ENCODE measurements at regions not wholly inside any gene's neighbourhood (a gene's known extent, or its start where the extent isn't known, plus 50 kb on each side); places are given as distances from the start of the nearest gene placed in this dataset.

DNA sequence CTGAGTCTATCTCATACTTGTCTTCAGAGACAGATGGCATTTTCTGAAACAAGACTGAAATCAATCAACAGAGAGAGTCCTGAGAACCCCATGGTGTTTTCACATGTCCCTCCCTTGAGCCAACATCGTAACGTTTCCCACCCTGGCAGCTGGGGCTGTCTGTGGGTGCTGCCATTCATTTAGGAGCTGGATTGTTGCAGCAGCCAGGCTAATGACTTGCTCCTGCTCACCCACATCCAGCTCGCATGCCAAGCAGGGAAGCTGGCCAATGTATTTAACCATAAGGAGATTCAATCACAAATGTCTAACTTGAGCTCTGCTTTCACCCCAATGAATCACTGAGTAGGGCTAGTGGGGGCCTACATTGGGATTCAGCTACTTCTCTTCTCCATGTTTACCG lies 146.1 kb downstream of the ADRA2A start:
- no peak for DNase-seq (ENCODE audit: low spot score)
- Histone ChIP-seq H3K4me2 (no peak overlapping the region), H3F3A (replicated peaks; ENCODE audit: low read depth) (no peaks in the 10 kb centered on the region), H3K27me3 (ENCODE audit: insufficient read depth) (no peaks in the 10 kb centered on the region), H3K79me2 (replicated peaks; ENCODE audit: insufficient read depth) (no peaks in the 10 kb centered on the region), H3K27ac (ENCODE audit: low read depth) (no peak overlapping the region), H3K9me2 (ENCODE audit: insufficient read depth) (no peaks in the 10 kb centered on the region), H3K4me1 (ENCODE audit: insufficient read depth) (no peaks in the 10 kb centered on the region), H4K20me1 (replicated peaks; ENCODE audit: insufficient read depth) (no peaks in the 10 kb centered on the region), H3K36me3 (ENCODE audit: insufficient read depth) (no peaks in the 10 kb centered on the region), H2AFZ (no peak overlapping the region), H3K4me3 (no peak overlapping the region)
- Mint-ChIP-seq H3K4me1 (peaks cover 5% of the 10 kb centered on the region), H3K27ac (no peak overlapping the region), H3K9me3 (peaks cover 11% of the 10 kb centered on the region), H3K27me3 (ENCODE audit: insufficient read depth, low read depth, poor library complexity) (peaks cover 6% of the 10 kb centered on the region), H3K4me3 (no peak overlapping the region), H3K36me3 (ENCODE audit: low read depth) (no peaks in the 10 kb centered on the region; the same call in 2 of the 3 replicates)
- TF ChIP-seq STAT1 (IDR thresholded peaks at IDR 0.05; ENCODE audit: unreplicated experiment): no peak
- TF ChIP-seq POLR2AphosphoS5 (IDR thresholded peaks at IDR 0.05; ENCODE audit: low read depth): no peak
- TF ChIP-seq, protein P1, sequence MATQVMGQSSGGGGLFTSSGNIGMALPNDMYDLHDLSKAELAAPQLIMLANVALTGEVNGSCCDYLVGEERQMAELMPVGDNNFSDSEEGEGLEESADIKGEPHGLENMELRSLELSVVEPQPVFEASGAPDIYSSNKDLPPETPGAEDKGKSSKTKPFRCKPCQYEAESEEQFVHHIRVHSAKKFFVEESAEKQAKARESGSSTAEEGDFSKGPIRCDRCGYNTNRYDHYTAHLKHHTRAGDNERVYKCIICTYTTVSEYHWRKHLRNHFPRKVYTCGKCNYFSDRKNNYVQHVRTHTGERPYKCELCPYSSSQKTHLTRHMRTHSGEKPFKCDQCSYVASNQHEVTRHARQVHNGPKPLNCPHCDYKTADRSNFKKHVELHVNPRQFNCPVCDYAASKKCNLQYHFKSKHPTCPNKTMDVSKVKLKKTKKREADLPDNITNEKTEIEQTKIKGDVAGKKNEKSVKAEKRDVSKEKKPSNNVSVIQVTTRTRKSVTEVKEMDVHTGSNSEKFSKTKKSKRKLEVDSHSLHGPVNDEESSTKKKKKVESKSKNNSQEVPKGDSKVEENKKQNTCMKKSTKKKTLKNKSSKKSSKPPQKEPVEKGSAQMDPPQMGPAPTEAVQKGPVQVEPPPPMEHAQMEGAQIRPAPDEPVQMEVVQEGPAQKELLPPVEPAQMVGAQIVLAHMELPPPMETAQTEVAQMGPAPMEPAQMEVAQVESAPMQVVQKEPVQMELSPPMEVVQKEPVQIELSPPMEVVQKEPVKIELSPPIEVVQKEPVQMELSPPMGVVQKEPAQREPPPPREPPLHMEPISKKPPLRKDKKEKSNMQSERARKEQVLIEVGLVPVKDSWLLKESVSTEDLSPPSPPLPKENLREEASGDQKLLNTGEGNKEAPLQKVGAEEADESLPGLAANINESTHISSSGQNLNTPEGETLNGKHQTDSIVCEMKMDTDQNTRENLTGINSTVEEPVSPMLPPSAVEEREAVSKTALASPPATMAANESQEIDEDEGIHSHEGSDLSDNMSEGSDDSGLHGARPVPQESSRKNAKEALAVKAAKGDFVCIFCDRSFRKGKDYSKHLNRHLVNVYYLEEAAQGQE (IDR thresholded peaks at IDR 0.05; ENCODE audit: unreplicated experiment): no peak
- TF ChIP-seq, protein P2, sequence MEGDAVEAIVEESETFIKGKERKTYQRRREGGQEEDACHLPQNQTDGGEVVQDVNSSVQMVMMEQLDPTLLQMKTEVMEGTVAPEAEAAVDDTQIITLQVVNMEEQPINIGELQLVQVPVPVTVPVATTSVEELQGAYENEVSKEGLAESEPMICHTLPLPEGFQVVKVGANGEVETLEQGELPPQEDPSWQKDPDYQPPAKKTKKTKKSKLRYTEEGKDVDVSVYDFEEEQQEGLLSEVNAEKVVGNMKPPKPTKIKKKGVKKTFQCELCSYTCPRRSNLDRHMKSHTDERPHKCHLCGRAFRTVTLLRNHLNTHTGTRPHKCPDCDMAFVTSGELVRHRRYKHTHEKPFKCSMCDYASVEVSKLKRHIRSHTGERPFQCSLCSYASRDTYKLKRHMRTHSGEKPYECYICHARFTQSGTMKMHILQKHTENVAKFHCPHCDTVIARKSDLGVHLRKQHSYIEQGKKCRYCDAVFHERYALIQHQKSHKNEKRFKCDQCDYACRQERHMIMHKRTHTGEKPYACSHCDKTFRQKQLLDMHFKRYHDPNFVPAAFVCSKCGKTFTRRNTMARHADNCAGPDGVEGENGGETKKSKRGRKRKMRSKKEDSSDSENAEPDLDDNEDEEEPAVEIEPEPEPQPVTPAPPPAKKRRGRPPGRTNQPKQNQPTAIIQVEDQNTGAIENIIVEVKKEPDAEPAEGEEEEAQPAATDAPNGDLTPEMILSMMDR (conservative IDR thresholded peaks at IDR 0.05; ENCODE audit: low read depth in 2 of 2): no peak
- TF ChIP-seq, protein P3, sequence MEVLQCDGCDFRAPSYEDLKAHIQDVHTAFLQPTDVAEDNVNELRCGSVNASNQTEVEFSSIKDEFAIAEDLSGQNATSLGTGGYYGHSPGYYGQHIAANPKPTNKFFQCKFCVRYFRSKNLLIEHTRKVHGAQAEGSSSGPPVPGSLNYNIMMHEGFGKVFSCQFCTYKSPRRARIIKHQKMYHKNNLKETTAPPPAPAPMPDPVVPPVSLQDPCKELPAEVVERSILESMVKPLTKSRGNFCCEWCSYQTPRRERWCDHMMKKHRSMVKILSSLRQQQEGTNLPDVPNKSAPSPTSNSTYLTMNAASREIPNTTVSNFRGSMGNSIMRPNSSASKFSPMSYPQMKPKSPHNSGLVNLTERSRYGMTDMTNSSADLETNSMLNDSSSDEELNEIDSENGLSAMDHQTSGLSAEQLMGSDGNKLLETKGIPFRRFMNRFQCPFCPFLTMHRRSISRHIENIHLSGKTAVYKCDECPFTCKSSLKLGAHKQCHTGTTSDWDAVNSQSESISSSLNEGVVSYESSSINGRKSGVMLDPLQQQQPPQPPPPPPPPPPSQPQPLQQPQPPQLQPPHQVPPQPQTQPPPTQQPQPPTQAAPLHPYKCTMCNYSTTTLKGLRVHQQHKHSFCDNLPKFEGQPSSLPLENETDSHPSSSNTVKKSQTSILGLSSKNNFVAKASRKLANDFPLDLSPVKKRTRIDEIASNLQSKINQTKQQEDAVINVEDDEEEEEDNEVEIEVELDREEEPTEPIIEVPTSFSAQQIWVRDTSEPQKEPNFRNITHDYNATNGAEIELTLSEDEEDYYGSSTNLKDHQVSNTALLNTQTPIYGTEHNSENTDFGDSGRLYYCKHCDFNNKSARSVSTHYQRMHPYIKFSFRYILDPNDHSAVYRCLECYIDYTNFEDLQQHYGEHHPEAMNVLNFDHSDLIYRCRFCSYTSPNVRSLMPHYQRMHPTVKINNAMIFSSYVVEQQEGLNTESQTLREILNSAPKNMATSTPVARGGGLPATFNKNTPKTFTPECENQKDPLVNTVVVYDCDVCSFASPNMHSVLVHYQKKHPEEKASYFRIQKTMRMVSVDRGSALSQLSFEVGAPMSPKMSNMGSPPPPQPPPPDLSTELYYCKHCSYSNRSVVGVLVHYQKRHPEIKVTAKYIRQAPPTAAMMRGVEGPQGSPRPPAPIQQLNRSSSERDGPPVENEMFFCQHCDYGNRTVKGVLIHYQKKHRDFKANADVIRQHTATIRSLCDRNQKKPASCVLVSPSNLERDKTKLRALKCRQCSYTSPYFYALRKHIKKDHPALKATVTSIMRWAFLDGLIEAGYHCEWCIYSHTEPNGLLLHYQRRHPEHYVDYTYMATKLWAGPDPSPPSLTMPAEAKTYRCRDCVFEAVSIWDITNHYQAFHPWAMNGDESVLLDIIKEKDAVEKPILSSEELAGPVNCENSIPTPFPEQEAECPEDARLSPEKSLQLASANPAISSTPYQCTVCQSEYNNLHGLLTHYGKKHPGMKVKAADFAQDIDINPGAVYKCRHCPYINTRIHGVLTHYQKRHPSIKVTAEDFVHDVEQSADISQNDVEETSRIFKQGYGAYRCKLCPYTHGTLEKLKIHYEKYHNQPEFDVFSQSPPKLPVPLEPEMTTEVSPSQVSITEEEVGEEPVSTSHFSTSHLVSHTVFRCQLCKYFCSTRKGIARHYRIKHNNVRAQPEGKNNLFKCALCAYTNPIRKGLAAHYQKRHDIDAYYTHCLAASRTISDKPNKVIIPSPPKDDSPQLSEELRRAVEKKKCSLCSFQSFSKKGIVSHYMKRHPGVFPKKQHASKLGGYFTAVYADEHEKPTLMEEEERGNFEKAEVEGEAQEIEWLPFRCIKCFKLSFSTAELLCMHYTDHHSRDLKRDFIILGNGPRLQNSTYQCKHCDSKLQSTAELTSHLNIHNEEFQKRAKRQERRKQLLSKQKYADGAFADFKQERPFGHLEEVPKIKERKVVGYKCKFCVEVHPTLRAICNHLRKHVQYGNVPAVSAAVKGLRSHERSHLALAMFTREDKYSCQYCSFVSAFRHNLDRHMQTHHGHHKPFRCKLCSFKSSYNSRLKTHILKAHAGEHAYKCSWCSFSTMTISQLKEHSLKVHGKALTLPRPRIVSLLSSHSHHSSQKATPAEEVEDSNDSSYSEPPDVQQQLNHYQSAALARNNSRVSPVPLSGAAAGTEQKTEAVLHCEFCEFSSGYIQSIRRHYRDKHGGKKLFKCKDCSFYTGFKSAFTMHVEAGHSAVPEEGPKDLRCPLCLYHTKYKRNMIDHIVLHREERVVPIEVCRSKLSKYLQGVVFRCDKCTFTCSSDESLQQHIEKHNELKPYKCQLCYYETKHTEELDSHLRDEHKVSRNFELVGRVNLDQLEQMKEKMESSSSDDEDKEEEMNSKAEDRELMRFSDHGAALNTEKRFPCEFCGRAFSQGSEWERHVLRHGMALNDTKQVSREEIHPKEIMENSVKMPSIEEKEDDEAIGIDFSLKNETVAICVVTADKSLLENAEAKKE (CRISPR knock-in tag; IDR thresholded peaks at IDR 0.05): no peak
- TF ChIP-seq JUNB (IDR thresholded peaks at IDR 0.05; ENCODE audit: unreplicated experiment): no peak
- no peak for TF ChIP-seq EZH2phosphoT487 (IDR thresholded peaks at IDR 0.05; ENCODE audit: unreplicated experiment)
- no peak for TF ChIP-seq ZNF114 (CRISPR knock-in tag; IDR thresholded peaks at IDR 0.05)
- TF ChIP-seq, protein P4, sequence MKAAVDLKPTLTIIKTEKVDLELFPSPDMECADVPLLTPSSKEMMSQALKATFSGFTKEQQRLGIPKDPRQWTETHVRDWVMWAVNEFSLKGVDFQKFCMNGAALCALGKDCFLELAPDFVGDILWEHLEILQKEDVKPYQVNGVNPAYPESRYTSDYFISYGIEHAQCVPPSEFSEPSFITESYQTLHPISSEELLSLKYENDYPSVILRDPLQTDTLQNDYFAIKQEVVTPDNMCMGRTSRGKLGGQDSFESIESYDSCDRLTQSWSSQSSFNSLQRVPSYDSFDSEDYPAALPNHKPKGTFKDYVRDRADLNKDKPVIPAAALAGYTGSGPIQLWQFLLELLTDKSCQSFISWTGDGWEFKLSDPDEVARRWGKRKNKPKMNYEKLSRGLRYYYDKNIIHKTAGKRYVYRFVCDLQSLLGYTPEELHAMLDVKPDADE (IDR thresholded peaks at IDR 0.05): no peak
- TF ChIP-seq CREB1 (CRISPR knock-in tag; IDR thresholded peaks at IDR 0.05; ENCODE audit: low read depth): no peak
- no peak for TF ChIP-seq EZH2 (IDR thresholded peaks at IDR 0.05; ENCODE audit: low read depth, unreplicated experiment)
- TF ChIP-seq NANOG (IDR thresholded peaks at IDR 0.05; ENCODE audit: borderline replicate concordance): no peak
- no peak for TF ChIP-seq ZNF331 (CRISPR knock-in tag; IDR thresholded peaks at IDR 0.05; ENCODE audit: low read depth)
- ATAC-seq: no peak
